ENCODE measurements at regions not wholly inside any gene's neighbourhood (a gene's known extent, or its start where the extent isn't known, plus 50 kb on each side); places are given as distances from the start of the nearest gene placed in this dataset.

GRCh38 chr2:41966431-41966893 is 81.4 kb upstream of the PKDCC start:
- intact Hi-C loops (cut with micrococcal nuclease; ENCODE audit: unreplicated experiment), result no loop called here
- POLR2A ChIA-PET, result no interaction called here
- no peak overlapping the region for H3K4me3 Mint-ChIP-seq (ENCODE audit: unreplicated experiment)

DNA sequence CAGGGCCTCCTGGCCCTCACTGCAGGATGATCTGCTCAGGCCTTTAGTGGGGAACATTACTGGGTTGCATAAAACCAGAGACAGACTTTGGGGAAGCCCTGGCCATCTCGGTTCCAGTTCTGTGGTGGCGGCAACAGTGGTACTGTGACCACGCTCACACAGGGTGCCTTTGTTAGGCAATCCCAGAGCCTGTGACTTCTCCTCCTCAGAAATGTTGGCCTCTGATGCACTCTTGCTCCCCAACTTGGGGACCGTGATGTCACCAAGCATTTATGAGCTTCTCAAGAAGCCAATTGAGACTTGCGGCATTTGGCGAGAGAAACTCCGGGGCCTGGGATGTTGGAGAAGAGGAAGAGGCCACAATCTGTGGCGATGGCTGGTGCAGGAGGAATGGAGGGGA is 80.9 kb upstream of the PKDCC start:
- Histone ChIP-seq H3K4me3 (ENCODE audit: low read depth, low read length) (no peak overlapping the region), H3K36me3 (ENCODE audit: control insufficient read depth, insufficient read depth, low read length) (no peaks in the 10 kb centered on the region), H3K27me3 (replicated peaks; ENCODE audit: control insufficient read depth, insufficient read depth, low read length) (no peaks in the 10 kb centered on the region), H3K4me1 (peaks cover 44% of the 10 kb centered on the region), H3K9me3 (no peaks in the 10 kb centered on the region)
- no peak overlapping the region for H3K27ac Mint-ChIP-seq (ENCODE audit: unreplicated experiment)
- no peaks in the 10 kb centered on the region for H3K36me3 Mint-ChIP-seq (ENCODE audit: insufficient read depth, unreplicated experiment)
- BruUV-seq (replicated peaks), result no TSS peak
- TF ChIP-seq, protein P1, sequence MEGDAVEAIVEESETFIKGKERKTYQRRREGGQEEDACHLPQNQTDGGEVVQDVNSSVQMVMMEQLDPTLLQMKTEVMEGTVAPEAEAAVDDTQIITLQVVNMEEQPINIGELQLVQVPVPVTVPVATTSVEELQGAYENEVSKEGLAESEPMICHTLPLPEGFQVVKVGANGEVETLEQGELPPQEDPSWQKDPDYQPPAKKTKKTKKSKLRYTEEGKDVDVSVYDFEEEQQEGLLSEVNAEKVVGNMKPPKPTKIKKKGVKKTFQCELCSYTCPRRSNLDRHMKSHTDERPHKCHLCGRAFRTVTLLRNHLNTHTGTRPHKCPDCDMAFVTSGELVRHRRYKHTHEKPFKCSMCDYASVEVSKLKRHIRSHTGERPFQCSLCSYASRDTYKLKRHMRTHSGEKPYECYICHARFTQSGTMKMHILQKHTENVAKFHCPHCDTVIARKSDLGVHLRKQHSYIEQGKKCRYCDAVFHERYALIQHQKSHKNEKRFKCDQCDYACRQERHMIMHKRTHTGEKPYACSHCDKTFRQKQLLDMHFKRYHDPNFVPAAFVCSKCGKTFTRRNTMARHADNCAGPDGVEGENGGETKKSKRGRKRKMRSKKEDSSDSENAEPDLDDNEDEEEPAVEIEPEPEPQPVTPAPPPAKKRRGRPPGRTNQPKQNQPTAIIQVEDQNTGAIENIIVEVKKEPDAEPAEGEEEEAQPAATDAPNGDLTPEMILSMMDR (IDR thresholded peaks at IDR 0.05; ENCODE audit: insufficient read depth in 1 of 2, low read depth in 1 of 2, low read length in 1 of 2, severe bottlenecking in 1 of 2, unreplicated experiment in 1 of 2), result no peak
- no peak overlapping the region for H3K4me3 Mint-ChIP-seq (ENCODE audit: unreplicated experiment)
- H3K27me3 Mint-ChIP-seq (ENCODE audit: insufficient read depth, unreplicated experiment), result no peaks in the 10 kb centered on the region
- DNase-seq, result no peak
- ChIA-PET CTCF (no interaction called here), POLR2A (no interaction called here)
- H3K9me3 Mint-ChIP-seq (ENCODE audit: unreplicated experiment), result no peaks in the 10 kb centered on the region
- H3K4me1 Mint-ChIP-seq (ENCODE audit: low read depth, unreplicated experiment), result peaks cover 45% of the 10 kb centered on the region
- intact Hi-C loops (cut with micrococcal nuclease; ENCODE audit: unreplicated experiment), result no loop called here

More at GRCh38 chr2:41966431-41966893, 81.4 kb upstream of the PKDCC start:
- TF ChIP-seq, protein P1 (IDR thresholded peaks at IDR 0.05; ENCODE audit: insufficient read depth in 1 of 2, low read depth in 1 of 2, low read length in 1 of 2, severe bottlenecking in 1 of 2, unreplicated experiment in 1 of 2), result no peak
- BruUV-seq (replicated peaks), result no TSS peak
- Mint-ChIP-seq H3K9me3 (ENCODE audit: unreplicated experiment) (no peaks in the 10 kb centered on the region), H3K27me3 (ENCODE audit: insufficient read depth, unreplicated experiment) (no peaks in the 10 kb centered on the region), H3K27ac (ENCODE audit: unreplicated experiment) (no peak overlapping the region), H3K4me1 (ENCODE audit: low read depth, unreplicated experiment) (peaks cover 45% of the 10 kb centered on the region), H3K36me3 (ENCODE audit: insufficient read depth, unreplicated experiment) (no peaks in the 10 kb centered on the region)
- H3K4me3 ChIP-seq (ENCODE audit: low read depth, low read length), result no peak overlapping the region
- DNase-seq, result no peak
- no peaks in the 10 kb centered on the region for H3K36me3 ChIP-seq (ENCODE audit: control insufficient read depth, insufficient read depth, low read length)
- H3K4me1 ChIP-seq, result peaks cover 44% of the 10 kb centered on the region
- CTCF ChIA-PET, result no interaction called here
- H3K9me3 ChIP-seq, result no peaks in the 10 kb centered on the region
- H3K27me3 ChIP-seq (replicated peaks; ENCODE audit: control insufficient read depth, insufficient read depth, low read length), result no peaks in the 10 kb centered on the region

DNA sequence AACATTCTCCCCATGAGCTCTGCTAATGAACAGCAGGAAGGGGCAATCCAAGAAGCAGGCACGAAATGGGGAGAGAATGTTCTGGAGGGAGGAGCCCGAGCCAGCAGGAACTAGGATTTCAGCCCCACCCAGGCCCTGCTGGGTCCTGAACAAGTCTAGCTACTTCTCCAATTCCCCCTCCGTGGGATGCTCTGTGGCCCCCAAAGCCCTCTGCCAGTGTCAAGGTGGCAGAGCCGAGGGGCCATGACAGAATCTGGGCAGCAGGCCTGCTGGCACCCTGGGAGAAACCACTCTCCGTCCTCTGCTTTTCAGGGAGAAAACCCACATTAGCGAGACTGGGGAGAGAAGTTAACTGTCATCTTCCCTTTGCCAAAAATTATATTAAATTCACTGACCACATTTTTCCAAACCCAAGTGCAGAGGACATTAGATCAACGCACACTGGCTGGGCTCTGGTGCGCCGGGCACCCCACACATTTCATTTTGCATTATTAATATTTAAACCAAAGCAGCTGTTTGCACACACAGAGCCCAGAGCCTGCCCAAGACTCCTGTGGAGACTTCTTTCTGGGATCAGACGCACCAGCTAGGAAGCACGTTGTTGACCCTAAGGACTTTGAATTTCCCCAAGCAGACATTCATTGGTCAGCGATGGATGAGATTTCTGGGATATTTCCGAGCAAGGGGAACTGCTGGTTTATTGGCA is 80.2 kb upstream of the PKDCC start:
- POLR2A ChIA-PET, result no interaction called here
- no peak for DNase-seq
- Histone ChIP-seq H3K9me3 (no peaks in the 10 kb centered on the region), H3K4me3 (ENCODE audit: low read depth, low read length) (no peak overlapping the region), H3K4me1 (peaks cover 44% of the 10 kb centered on the region), H3K36me3 (ENCODE audit: control insufficient read depth, insufficient read depth, low read length) (no peaks in the 10 kb centered on the region), H3K27me3 (replicated peaks; ENCODE audit: control insufficient read depth, insufficient read depth, low read length) (no peaks in the 10 kb centered on the region)
- intact Hi-C loops (cut with micrococcal nuclease; ENCODE audit: unreplicated experiment), result no loop called here
- Mint-ChIP-seq H3K4me1 (ENCODE audit: low read depth, unreplicated experiment) (peaks cover 38% of the 10 kb centered on the region), H3K4me3 (ENCODE audit: unreplicated experiment) (no peak overlapping the region), H3K27me3 (ENCODE audit: insufficient read depth, unreplicated experiment) (no peaks in the 10 kb centered on the region), H3K36me3 (ENCODE audit: insufficient read depth, unreplicated experiment) (no peaks in the 10 kb centered on the region), H3K9me3 (ENCODE audit: unreplicated experiment) (no peaks in the 10 kb centered on the region), H3K27ac (ENCODE audit: unreplicated experiment) (no peak overlapping the region)
- CTCF ChIA-PET, result no interaction called here
- TF ChIP-seq, protein P1 (IDR thresholded peaks at IDR 0.05; ENCODE audit: insufficient read depth in 1 of 2, low read depth in 1 of 2, low read length in 1 of 2, severe bottlenecking in 1 of 2, unreplicated experiment in 1 of 2), result no peak
- no TSS peak for BruUV-seq (replicated peaks)
